Kidney epithelial cell (primary cell): ENCODE measurements at regions not wholly inside any gene's neighbourhood (a gene's known extent, or its start where the extent isn't known, plus 50 kb on each side); places are given as distances from the start of the nearest gene placed in this dataset.

ENCODE experiments used
- DNase-seq: peaks from one replicate; pipeline ENCODE4 v3.0.0-alpha.2; 2010; ENCODE audit warnings: low read depth
- H3K27me3 ChIP-seq: 2 replicates; pipeline ENCODE4 v1.6.0; 2011; ENCODE audit warnings: low read length; ENCODE audit not compliant: control insufficient read depth, insufficient read depth
- H3K36me3 ChIP-seq: 2 replicates; pipeline ENCODE4 v1.5.1; 2011; ENCODE audit warnings: low read length; ENCODE audit not compliant: control insufficient read depth, insufficient read depth
- H3K4me3 ChIP-seq: 2 replicates; pipeline ENCODE4 v1.5.1; 2011; ENCODE audit warnings: low read depth, mild to moderate bottlenecking, control low read depth, low read length
- TF ChIP-seq, protein P1 (sequence below): IDR thresholded peaks from 2 replicates; pipeline ENCODE4 v1.5.1; 2011; ENCODE audit warnings: mild to moderate bottlenecking, moderate library complexity, low read length, control low read depth, inconsistent platforms; ENCODE audit not compliant: insufficient read depth, poor library complexity, severe bottlenecking

DNA sequence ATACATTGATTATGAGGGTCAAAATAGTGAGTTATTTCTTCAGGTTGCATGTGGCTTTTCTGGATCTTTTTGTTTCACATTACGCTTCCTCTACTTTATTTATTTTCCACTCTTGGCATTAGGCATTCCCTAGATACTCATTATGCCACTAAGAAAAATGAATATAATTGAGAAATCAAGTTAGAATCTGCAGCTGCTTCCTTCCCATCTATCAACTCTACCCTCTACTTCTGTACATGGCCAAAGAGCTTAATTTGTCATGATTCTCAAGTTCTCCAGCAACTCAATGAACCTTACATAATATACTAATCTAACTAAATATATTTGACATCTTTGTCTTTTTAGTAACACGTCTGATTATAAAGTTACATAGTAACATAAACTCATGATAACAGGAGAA, 598.1 kb upstream of the LRRTM4 start:
- TF ChIP-seq, protein P1, sequence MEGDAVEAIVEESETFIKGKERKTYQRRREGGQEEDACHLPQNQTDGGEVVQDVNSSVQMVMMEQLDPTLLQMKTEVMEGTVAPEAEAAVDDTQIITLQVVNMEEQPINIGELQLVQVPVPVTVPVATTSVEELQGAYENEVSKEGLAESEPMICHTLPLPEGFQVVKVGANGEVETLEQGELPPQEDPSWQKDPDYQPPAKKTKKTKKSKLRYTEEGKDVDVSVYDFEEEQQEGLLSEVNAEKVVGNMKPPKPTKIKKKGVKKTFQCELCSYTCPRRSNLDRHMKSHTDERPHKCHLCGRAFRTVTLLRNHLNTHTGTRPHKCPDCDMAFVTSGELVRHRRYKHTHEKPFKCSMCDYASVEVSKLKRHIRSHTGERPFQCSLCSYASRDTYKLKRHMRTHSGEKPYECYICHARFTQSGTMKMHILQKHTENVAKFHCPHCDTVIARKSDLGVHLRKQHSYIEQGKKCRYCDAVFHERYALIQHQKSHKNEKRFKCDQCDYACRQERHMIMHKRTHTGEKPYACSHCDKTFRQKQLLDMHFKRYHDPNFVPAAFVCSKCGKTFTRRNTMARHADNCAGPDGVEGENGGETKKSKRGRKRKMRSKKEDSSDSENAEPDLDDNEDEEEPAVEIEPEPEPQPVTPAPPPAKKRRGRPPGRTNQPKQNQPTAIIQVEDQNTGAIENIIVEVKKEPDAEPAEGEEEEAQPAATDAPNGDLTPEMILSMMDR: no peak

DNA sequence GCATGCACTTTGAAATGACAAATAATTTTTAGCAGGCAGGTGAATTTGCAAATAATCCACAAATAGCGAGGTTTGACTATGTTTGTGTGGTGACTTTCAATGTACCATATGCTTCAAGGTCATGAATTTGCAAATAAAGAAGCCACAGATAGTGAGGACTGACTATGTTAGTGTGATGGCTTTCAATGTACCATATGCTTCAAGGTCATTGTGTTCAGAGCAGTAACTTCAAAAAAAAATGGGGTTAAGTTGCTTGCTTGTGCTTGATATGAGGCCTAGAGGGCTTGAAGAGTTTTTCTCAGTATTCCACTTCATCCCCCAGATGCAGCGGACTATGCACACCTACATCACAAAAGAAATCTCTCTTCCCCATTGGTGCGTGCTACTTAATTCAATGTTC, 602.9 kb upstream of the LRRTM4 start:
- no peak for DNase-seq
- TF ChIP-seq, protein P1: no peak
- no peaks in the 10 kb centered on the region for H3K36me3 ChIP-seq
- no peaks in the 10 kb centered on the region for H3K27me3 ChIP-seq
- H3K4me3 ChIP-seq: no peak overlapping the region

More for the DNA sequence above, 598.1 kb upstream of the LRRTM4 start:
- Histone ChIP-seq H3K4me3 (no peak overlapping the region), H3K36me3 (no peaks in the 10 kb centered on the region), H3K27me3 (no peaks in the 10 kb centered on the region)
- no peak for DNase-seq

DNA sequence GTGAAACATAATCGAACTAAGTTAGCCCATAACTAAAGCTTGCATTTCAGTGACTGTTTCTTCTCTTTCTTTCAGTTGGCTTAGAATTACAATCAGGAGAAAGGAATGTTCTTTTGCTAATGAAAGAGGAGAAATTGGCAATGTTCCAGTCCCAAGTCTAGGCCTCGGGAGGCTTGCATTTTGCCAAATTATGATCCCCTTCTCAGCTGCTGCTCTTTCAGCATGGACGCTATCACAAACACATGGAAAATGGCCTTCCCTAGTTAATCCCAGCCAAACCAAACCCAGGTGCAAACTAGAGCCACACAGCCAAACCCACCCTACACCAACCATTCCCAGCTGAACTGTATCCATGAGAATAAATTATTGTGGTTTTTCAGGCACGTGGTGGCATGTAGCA, 605.2 kb upstream of the LRRTM4 start:
- H3K27me3 ChIP-seq: no peaks in the 10 kb centered on the region
- no peak overlapping the region for H3K4me3 ChIP-seq
- TF ChIP-seq, protein P1: no peak
- no peak for DNase-seq
- no peaks in the 10 kb centered on the region for H3K36me3 ChIP-seq

DNA sequence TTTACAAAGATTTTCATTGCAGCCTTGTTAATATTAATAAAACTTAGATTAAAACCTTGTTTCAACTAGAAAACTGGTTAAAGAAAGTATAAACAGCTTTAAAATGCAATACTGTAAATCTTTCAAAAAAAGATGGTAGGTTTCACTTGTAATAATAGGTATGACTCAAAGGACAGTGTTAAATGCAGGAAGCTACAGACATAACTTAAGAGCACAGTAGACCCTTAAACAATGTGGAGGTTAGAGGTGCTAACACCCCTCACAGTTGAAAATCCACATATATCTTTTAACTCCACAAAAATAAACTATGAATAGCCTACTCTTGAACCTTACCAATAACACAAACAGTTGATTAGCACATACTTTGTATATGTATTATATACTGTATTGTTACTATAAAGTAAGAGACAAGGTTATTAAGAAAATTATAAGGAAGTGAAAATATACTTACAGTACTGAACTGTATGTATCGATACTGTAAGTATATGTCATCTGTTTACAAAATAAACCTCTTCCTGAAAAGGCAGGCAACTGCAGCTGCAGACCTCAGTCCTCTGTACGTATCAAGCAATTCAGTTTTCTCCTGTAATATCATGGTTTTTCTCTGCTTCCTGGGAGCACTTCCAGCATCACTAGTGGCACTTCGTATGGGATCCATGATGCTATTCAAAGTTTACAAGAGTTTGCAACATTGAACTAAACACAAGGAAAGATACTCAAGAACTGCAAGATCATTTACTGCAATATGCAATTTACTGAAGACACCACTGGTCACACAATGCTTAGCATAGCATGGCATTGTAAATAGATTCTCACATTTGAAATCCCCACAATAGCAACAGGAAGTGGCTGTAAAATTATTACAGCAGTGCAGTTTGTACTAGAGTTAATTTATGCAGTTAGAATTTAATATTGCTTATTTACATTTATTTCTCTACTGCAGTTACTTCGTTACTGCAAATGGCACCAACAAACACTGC, 610.5 kb upstream of the LRRTM4 start:
- DNase-seq: no peak
- Histone ChIP-seq H3K36me3 (no peaks in the 10 kb centered on the region), H3K4me3 (no peak overlapping the region), H3K27me3 (no peaks in the 10 kb centered on the region)
- TF ChIP-seq, protein P1: no peak

DNA sequence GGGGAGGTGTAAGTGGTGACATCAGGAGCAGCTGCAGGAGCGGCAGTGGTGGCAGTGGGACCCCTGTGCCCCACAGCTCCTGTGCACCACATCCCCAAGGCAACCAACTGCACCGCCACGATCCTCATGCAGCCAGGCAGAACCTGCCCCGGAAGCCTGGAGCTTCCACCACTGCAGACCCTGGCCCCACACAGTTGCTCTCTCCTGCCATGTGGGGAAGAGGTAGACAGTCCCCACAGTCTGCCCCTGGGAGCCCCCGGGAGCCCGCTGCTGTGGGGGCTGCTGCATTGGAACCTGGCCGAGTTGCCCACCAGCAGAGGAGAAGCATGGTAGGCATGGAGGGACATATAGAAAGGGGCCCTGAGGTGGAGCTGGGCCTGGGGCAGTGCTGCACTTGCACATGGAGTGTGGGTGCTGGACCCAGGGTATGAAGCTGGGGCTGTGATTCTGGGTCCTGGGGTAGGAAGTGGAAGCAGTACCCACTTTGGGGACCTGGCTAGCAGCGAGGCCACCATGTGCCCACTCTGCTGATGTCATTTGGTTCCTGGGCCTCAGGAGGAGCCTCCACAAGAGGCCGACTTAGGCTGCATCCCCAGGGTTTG, 623.3 kb upstream of the LRRTM4 start:
- no peaks in the 10 kb centered on the region for H3K36me3 ChIP-seq
- no peak for DNase-seq
- TF ChIP-seq, protein P1: no peak
- H3K27me3 ChIP-seq: no peaks in the 10 kb centered on the region
- H3K4me3 ChIP-seq: no peak overlapping the region
